Ecto neural progenitor cell (in vitro differentiated cells): ENCODE measurements at regions not wholly inside any gene's neighbourhood (a gene's known extent, or its start where the extent isn't known, plus 50 kb on each side); places are given as distances from the start of the nearest gene placed in this dataset.
"Not testable (repeated sequence)": the region's sequence is repeated elsewhere in the genome, so short reads cannot be mapped to it uniquely, and the experiment has no call there.

Experiments
- DNase-seq: peaks from one replicate; pipeline ENCODE4 v3.0.0-alpha.2; 2018; ENCODE audit warnings: low spot score

DNA sequence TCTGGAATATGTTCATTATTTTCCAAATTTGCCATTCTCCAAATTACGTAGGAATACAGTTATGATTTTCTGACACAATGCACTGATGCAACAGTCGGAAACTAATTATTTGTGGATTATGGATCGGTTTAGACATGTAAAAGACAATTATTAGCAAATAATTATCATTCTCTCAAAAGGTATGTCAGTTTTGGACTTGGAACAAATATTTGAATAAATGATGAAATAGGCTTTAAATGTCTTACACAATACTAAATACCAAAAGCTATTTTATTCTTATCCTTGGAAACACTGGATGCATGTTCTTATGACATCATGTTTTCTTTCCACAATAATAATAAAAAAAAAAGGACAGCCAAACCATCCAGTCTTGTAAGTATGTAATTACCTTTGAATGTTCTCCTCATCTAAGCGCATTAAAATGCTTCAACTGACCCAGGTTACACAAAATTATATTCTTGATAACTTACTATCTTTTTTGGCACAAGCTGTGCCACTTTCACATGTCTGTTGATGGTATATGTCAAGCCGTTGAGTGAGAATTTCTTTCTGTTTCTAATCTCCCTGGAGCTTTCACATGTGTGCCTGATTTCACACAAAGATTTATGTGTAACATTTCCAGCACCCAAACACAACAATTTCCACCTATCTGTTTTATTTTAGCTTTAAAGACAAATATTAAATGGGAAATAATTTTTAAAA is 238.5 kb upstream of the ZNF385D start:
- DNase-seq, result no peak

- DNase-seq, result no peak
These were observed 240.1 kb upstream of the ZNF385D start for GRCh38 chr3:21991061-21991460.

GRCh38 chr3:21995079-21995607 is 244.1 kb upstream of the ZNF385D start:
- DNase-seq, result no peak

DNA sequence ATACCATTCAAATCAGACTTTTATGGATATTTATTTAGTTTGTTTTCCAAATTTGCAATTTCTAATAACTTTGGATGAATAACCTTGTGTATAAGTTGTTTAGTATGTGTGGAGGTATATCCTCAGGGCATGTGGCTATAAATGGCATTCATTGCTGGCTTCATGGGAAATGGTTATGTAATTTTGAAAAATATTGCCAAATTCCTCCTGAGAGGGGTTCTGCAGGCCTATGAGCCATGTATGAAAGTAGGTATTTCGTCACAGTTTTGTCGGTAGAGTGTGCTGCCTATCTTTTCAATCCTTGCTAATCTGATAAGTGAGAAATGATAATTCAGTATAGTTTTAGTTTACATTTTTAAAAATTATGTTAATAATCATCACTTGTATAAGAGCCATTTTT is 256.4 kb upstream of the ZNF385D start:
- no peak for DNase-seq

GRCh38 chr3:22010997-22011396 is 260.0 kb upstream of the ZNF385D start:
- DNase-seq, result no peak

DNA sequence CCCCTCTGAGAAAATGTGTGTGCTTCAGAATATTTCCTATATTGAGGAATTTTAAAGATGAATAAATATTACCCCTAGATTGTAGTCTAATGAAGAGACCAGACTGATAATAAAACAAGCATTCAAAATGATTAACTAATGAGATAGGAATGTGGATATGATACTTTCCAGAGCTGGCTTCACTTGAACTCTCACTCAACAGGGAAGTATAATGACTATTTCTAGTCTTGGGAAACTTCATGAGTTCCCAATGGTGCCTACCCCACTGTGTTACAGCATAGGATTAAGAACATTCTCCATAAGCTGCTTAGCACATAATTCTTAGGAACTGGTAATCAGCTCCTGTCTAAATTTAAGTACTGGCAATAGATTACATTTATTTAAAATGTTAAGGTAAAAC is 261.5 kb upstream of the ZNF385D start:
- no peak for DNase-seq

DNA sequence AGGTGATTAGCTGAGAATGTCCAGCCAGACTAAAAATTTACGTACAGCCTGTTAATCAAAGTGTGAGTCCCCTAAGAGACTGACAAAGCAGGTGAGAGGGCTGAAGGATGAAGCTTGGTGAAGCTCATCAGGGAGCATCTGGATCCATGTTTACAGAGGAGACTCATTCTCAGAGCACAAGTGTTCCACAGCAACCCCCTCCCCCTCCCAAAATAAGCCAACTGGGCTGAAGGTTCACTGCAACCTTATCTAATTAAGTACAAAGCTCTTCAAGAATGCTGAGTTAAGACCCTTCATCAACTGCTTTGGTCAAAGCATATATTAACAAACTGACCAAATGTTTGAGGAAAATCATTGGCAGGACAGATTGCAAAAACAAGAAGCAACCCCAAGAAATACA is 262.6 kb upstream of the ZNF385D start:
- DNase-seq, result no peak

DNA sequence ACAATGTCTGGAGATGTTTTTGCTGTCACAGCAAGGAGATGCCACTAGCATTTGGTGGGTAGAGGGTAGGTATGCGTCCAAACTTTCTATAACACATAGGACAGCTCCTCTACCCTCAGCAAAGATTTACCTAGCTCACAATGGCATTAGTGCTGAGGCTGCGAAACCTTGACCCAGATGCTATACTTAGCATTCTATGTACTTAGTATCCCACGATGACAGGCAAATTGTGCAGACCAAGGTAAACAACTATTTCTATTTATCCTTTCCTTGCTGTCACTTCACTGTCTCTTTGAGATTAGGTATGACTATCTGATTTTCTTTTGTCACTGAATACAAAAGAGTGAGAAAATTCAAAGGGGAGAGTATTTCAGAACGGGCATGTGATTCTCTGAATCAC is 265.2 kb upstream of the ZNF385D start:
- DNase-seq, result no peak

DNA sequence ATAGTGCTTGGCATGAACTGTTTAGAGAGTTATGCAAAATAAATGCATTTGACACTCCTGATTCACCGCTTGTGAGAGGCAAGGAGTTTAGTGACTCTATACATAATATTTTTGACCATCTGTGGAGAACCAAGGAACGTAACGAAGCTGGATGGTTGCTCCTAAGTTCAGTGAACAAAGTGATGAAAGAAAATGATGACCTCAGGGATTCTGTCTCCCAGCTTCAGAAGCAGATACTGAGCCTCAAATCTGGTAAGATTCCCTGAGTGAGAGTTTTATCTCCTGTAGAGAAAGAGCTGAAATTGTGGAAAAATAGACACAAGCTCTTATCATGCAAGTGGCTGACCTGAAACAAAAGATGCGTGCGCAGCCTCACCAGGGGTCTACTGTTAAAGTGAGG is 273.6 kb upstream of the ZNF385D start:
- not testable (repeated sequence) for DNase-seq

DNA sequence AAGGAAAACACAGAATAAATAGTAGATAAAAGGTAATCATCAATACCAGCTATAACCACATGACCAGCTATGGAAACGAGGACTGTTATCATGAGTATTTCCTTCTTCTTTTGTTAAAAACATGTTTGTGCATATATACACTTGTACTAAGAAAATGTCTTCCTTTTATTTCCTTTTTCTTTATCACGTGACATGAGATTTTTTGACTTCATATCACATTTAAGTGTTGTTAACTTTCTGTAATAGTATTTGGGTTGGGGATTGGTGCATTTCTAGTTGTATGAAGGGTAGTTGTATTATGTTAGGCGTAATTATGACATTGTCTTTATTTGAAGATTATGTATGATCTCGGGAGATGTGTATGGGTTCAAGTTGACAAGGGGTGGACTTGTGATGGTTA is 278.5 kb upstream of the ZNF385D start:
- DNase-seq, result no peak

DNA sequence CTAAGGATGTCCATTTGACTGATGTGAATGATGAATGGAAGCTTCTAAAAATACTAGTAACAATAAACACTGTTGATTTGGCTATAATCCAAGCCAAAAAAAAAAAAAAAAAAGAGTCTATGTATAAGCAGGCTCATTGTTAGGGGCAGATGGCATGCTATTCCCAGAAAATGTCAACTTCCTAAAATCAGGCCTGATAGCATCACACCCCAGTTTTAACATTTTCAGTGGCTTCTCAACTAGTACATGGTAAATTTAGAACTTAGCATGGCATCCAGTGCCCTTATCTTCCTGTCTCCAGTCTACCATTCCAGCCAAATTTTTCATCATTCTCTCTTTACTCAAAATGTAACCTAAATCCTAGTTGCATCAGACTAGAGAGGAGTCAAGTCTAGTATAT is 288.2 kb upstream of the ZNF385D start:
- no peak for DNase-seq

DNA sequence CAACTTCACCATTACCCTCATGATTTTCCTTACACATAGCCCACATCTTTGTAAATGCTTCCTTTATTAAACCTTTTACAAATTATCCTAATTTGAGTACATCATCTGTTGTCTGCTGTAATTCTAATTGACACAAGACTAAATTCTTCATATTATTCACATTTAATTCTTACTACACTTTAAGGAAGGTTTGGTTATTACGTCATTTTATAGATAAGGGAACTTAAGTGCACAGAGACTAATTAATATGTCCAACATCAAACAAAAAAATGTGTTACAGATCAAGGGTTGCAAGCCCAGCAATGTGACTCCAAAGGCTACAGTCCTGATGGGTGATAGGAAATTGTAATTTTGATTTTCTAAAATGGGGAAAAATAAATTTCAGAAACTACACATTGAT is 289.1 kb upstream of the ZNF385D start:
- DNase-seq, result no peak

DNA sequence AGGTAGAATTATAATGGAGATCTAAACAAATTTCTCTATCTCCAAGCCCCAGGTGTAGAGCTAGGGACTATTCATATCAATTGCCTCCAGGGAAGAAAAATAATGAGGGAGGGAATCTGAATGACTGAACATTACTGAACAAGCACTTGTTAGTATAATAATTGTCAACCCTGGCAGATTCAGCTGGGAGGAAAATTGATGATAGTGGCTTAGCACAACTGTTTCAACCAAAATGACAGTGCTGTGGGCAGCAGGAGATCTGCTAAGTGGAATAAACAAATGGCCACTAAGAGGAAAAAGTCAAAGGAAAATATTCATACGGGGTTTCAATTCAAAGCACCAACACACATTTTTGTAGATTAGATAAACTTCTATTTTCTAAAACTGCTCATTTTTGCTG is 294.9 kb upstream of the ZNF385D start:
- DNase-seq, result no peak

- no peak for DNase-seq
These were observed 312.5 kb upstream of the ZNF385D start for GRCh38 chr3:22063500-22063899.

DNA sequence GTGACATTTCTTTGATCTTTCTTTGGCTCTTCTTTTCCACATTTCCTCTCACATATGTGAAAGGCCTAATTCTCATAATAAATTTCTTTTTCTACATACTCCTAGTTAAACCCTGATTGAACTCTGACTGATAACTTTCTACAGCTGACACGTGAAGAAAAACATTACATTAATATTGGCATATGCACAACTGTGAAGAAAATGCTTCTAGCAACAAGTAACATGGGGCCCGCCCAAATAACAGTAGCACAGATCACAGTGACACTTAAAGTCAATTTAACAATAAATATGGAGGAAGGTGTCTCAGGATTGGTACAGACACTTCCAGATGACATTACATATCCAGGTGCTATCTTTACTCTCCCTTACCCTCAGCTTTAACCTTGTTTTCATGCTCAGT is 317.6 kb upstream of the ZNF385D start:
- DNase-seq, result no peak

DNA sequence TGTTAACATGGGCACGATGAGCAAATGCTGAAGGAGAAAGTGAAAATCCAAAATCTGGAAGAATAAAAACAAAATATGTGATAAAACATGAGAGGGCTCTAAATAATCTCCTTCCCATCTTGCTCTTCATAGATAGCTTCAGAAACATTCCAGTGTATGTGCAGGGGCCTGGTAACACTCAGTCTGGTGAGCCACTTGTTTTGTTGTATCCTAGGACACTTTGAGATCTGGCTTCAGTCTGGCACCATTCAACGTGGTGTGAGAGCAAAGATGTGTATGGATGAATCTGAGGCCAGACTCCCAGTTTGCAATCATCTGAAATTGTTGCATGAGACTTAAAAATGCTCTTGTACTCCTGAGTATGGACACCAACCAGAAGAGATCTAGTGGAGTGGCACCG is 337.2 kb upstream of the ZNF385D start:
- no peak for DNase-seq

GRCh38 chr3:22089284-22089683 is 338.3 kb upstream of the ZNF385D start:
- DNase-seq, result peak; percentile 49

- no peak for DNase-seq
These were observed 340.3 kb upstream of the ZNF385D start for GRCh38 chr3:22091329-22091728.

DNA sequence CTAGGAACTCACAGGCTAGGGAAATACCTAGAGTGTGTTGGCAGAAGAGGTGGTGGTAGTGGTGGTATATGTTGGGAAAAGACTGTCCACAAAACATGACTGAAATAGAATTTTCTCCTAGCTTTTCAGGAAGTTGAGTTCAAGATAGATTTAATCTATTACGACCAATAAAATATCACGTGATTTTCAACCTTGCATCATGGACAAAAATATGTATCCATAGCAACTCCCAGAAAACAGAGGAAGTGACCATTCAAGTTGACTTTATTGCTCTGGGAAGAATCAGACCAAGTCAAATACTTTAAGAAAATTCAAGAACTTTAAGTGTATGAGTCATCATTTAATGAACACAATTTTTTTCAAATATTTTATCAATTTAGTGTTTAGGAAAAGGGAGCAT is 347.0 kb upstream of the ZNF385D start:
- no peak for DNase-seq

DNA sequence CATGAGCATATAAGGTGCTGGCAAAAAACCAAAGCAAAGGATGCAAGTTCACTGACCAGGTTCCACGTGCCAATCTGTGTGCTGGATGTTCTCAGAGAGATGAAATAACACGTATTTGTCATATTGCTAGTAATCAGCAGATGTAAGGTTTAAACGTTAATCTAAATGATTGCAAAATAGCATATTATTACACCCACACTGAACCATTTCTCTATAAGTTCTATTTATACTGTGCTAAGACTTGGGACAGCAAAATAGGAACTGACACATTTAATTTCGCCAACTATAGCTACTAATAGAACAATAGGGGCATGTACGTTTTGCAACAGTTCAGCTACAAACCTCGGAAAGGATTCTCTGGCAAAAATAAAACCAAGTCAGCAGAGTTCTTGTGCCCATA is 350.3 kb upstream of the ZNF385D start:
- DNase-seq, result no peak

DNA sequence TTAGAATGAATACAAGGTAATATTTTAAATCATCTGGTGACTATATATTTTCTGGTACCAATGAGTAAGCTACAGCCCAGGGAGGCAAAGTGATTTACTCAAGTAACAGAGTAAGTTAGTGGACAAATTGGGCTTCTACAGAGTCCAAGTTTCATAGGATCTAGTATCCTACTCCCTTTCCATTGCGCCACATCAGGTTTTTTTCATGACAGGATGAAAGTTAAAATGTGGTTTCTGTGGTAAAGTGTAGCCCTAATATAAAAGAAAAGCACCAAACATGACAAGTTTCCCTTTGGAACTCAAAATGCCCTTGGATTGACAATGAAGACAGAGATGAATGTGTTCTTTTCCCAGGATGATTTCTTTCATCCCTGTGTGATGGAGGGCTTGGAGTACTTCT is 350.8 kb upstream of the ZNF385D start:
- no peak for DNase-seq

GRCh38 chr3:22103423-22103822 is 352.4 kb upstream of the ZNF385D start:
- no peak for DNase-seq

GRCh38 chr3:22106213-22106896 is 355.3 kb upstream of the ZNF385D start:
- DNase-seq, result no peak

GRCh38 chr3:22111226-22111625 is 360.2 kb upstream of the ZNF385D start:
- no peak for DNase-seq
